GM19395 (cell line): ENCODE measurements at regions not wholly inside any gene's neighbourhood (a gene's known extent, or its start where the extent isn't known, plus 50 kb on each side); places are given as distances from the start of the nearest gene placed in this dataset.

Experiments
- ATAC-seq: cut with Tn5 transposase; IDR thresholded peaks from one replicate; pipeline ENCODE4 v1.9.1; 2021; ENCODE audit warnings: mild to moderate bottlenecking, moderate library complexity; ENCODE audit not compliant: unreplicated experiment

DNA sequence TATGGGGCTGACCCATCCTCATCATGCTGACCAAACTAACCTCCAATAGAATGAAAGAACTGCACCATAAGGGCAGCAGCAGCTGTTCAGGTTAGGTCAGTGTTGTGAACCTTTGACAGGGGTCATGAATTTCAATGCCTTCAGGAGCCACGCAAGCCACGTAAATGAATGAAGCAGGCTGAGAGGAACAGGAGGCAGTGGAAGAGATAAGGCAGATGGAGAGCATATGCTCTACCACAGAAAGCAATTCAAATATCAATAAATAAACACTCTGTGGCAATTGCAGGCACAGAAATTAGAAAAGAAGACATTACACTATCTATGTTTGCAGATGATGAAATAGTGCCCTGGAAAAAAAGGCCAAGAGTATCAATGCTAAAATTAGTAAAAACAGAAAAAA, 56.3 kb downstream of the SCG2 start:
- ATAC-seq, result no peak
